B cell (primary cell): ENCODE measurements at regions not wholly inside any gene's neighbourhood (a gene's known extent, or its start where the extent isn't known, plus 50 kb on each side); places are given as distances from the start of the nearest gene placed in this dataset.

Source experiments
- ATAC-seq: fragments of 200-7000 bp; cut with Tn5 transposase; one replicate; pipeline ENCODE4 v1.10.0; 2021; ENCODE audit warnings: low read depth, mild to moderate bottlenecking, moderate number of reproducible peaks, moderate library complexity
- CTCF ChIA-PET: fragments of 350-600 bp; sonication (Branson Sonifier 250); formaldehyde crosslinking; loops from one replicate; lab custom pipeline; 2021; ENCODE audit warnings: antibody characterized with exemption, inconsistent platforms; lab: Charles Lee
- POLR2A ChIA-PET: fragments of 350-600 bp; sonication (Branson Sonifier 250); formaldehyde crosslinking; loops from one replicate; lab custom pipeline; 2021; ENCODE audit warnings: antibody characterized with exemption; lab: Charles Lee
- DNase-seq: peaks from one replicate; pipeline ENCODE4 v3.0.0; 2013
- H2AFZ ChIP-seq: 2 replicates; pipeline ENCODE4 v1.6.1; 2012; ENCODE audit warnings: mild to moderate bottlenecking, low read depth, low read length; ENCODE audit not compliant: insufficient read depth, poor library complexity, severe bottlenecking
- H3K27ac ChIP-seq, 2 donors: 1 replicate in 1 of 2; 2 replicates in 1 of 2; pipeline ENCODE4 v1.5.1; 2012 to 2013; ENCODE audit warnings: low read length in 2 of 2, mild to moderate bottlenecking in 2 of 2, moderate library complexity in 1 of 2
- H3K27me3 ChIP-seq, 4 experiments: fragments of 200-600 bp in 1 of 4; sonication (generic) in 1 of 4; replicated peaks in 1 of 4; 1 replicate in 2 of 4; 2 replicates in 2 of 4; pipeline versions ENCODE4 v1.6.1 to v1.7.0; 2013 to 2016; ENCODE audit warnings: low read length in 3 of 4, mild to moderate bottlenecking in 2 of 4, mixed read lengths in 1 of 4, moderate library complexity in 1 of 4; ENCODE audit not compliant: insufficient read depth in 4 of 4, control insufficient read depth in 3 of 4; ENCODE audit errors: control extremely low read depth in 1 of 4
- H3K36me3 ChIP-seq, 2 experiments: replicated peaks in 1 of 2; 1 replicate in 1 of 2; 2 replicates in 1 of 2; pipeline versions ENCODE4 v1.6.1 to v1.7.1; 2013; ENCODE audit warnings: low read length in 1 of 2; ENCODE audit not compliant: insufficient read depth in 2 of 2, control insufficient read depth in 1 of 2; ENCODE audit errors: control extremely low read depth in 1 of 2, extremely low read depth in 1 of 2
- H3K4me1 ChIP-seq, 2 donors: fragments of 200-600 bp in 1 of 2; sonication (generic) in 1 of 2; 1 replicate in 1 of 2; 2 replicates in 1 of 2; pipeline versions ENCODE4 v1.5.1 to v1.6.1; 2013 to 2017; ENCODE audit warnings: low read length in 2 of 2; ENCODE audit not compliant: control insufficient read depth in 2 of 2, insufficient read depth in 2 of 2
- H3K4me2 ChIP-seq: replicated peaks from 2 replicates; pipeline ENCODE3; 2012; ENCODE audit warnings: mild to moderate bottlenecking, low read depth, low read length; ENCODE audit not compliant: poor library complexity, severe bottlenecking
- H3K4me3 ChIP-seq, 5 experiments: fragments of 200-600 bp in 1 of 5; sonication (generic) in 1 of 5; 1 replicate in 3 of 5; 2 replicates in 2 of 5; pipeline versions ENCODE4 v1.5.1 to v1.7.0; 2011 to 2016; ENCODE audit warnings: low read length in 4 of 5, mild to moderate bottlenecking in 4 of 5, low read depth in 2 of 5, control low read depth in 1 of 5, moderate library complexity in 1 of 5; ENCODE audit not compliant: insufficient read depth in 1 of 5; ENCODE audit errors: control extremely low read depth in 1 of 5, extremely low read depth in 1 of 5
- H3K79me2 ChIP-seq: fragments of 200-600 bp; sonication (generic); one replicate; pipeline ENCODE4 v1.6.0; 2016; ENCODE audit warnings: low read length; ENCODE audit not compliant: control insufficient read depth, insufficient read depth
- H3K9ac ChIP-seq: fragments of 200-600 bp; sonication (generic); 2 replicates; pipeline ENCODE4 v1.6.1; 2017; ENCODE audit warnings: mild to moderate bottlenecking, low read length, moderate library complexity
- H3K9me3 ChIP-seq, 3 donors: one replicate each; pipeline versions ENCODE4 v1.6.1 to v1.7.1; 2013; ENCODE audit warnings: low read length in 2 of 3; ENCODE audit not compliant: control insufficient read depth in 2 of 3, insufficient read depth in 1 of 3; ENCODE audit errors: control extremely low read depth in 1 of 3
- H4K20me1 ChIP-seq: 2 replicates; pipeline ENCODE4 v1.6.0; 2012; ENCODE audit warnings: mild to moderate bottlenecking, low read length; ENCODE audit not compliant: insufficient read depth, control insufficient read depth, poor library complexity, severe bottlenecking
- H3K27ac Mint-ChIP-seq: one replicate; pipeline ENCODE4 v1.8.0; 2021; ENCODE audit warnings: mixed read lengths
- H3K27me3 Mint-ChIP-seq: one replicate; pipeline ENCODE4 v1.8.0; 2021; ENCODE audit warnings: mixed read lengths
- H3K4me1 Mint-ChIP-seq: one replicate; pipeline ENCODE4 v1.8.0; 2021; ENCODE audit warnings: mixed read lengths
- H3K4me3 Mint-ChIP-seq: one replicate; pipeline ENCODE4 v1.8.0; 2021; ENCODE audit warnings: mixed read lengths
- H3K9me3 Mint-ChIP-seq: one replicate; pipeline ENCODE4 v1.8.0; 2022; ENCODE audit warnings: mixed read lengths; ENCODE audit not compliant: insufficient read depth
- CTCF ChIP-seq: fragments of 200-600 bp; IDR thresholded peaks from one replicate; pipeline ENCODE4 v1.8.0; 2022; ENCODE audit warnings: antibody characterized with exemption, mild to moderate bottlenecking
- EZH2 ChIP-seq: IDR thresholded peaks from 2 replicates; pipeline ENCODE4 v1.6.1; 2012; ENCODE audit warnings: borderline replicate concordance, low read depth, mild to moderate bottlenecking, moderate library complexity, low read length; ENCODE audit not compliant: insufficient read depth, poor library complexity, severe bottlenecking
- WGBS: methylation state at CpG from one replicate; pipeline ENCODE4 v1.1.5; 2013; ENCODE audit warnings: missing lambda C conversion rate; ENCODE audit not compliant: insufficient coverage; 5-methylcytosine and 5-hydroxymethylcytosine counted together
- intact Hi-C: fragments of 100-400 bp; cut with micrococcal nuclease; formaldehyde crosslinking; loops from one replicate; pipeline ENCODE4 v1.10.0; 2022

GRCh38 chr2:150625303-150625702 lies 137.8 kb upstream of the RND3 start:
- Histone ChIP-seq H3K27me3 (no peaks in the 10 kb centered on the region), H3K4me1 (no peaks in the 10 kb centered on the region), H2AFZ (no peak overlapping the region), H3K4me3 (no peak overlapping the region), H3K36me3 (no peaks in the 10 kb centered on the region), H3K79me2 (no peaks in the 10 kb centered on the region), H4K20me1 (no peaks in the 10 kb centered on the region), H3K27ac (no peak overlapping the region), H3K4me2 (no peak overlapping the region), H3K9me3 (peaks cover 0 to 4% (median 0%) of the 10 kb centered on the region in 3 donors), H3K9ac (no peak overlapping the region)
- no peaks in the 10 kb centered on the region for H3K9me3 Mint-ChIP-seq
- intact Hi-C loops = no loop called here
- TF ChIP-seq EZH2 (no peak), CTCF (no peak)
- ATAC-seq (no peak), DNase-seq (no peak)
- H3K27ac Mint-ChIP-seq = no peak overlapping the region
- CTCF ChIA-PET = no interaction called here
- no peak overlapping the region for H3K4me3 Mint-ChIP-seq
- POLR2A ChIA-PET = no interaction called here
- no peaks in the 10 kb centered on the region for H3K27me3 Mint-ChIP-seq
- no peaks in the 10 kb centered on the region for H3K4me1 Mint-ChIP-seq

DNA sequence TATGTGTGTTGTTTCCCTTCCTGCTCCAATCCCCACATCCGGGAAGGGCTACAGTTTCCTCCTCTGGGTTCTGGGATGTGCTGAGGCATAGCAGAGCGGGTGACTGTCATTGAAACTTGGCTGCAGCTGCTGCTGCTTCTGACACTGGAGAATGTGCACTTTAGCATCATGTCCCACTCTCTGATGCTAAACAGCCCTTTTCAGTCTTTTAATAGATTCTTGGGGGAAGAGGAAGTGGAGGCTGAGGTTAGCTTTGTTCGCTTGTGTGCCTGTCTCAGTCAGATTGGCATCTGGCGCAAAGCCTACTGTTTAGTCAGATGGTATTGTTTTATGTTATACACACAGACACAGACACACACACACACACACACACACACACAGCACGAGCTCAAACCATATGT lies 136.5 kb upstream of the RND3 start:
- H3K4me3 Mint-ChIP-seq = no peak overlapping the region
- no peak overlapping the region for H3K27ac ChIP-seq
- no peaks in the 10 kb centered on the region for H4K20me1 ChIP-seq
- H3K9ac ChIP-seq = no peak overlapping the region
- ChIA-PET POLR2A (no interaction called here), CTCF (no interaction called here)
- no peaks in the 10 kb centered on the region for H3K79me2 ChIP-seq
- intact Hi-C loops = no loop called here
- no peak overlapping the region for H2AFZ ChIP-seq
- TF ChIP-seq CTCF (no peak), EZH2 (no peak)
- WGBS = no CpG with 5 or more reads among the region's 5 CpGs
- no peaks in the 10 kb centered on the region for H3K36me3 ChIP-seq
- no peaks in the 10 kb centered on the region for H3K9me3 Mint-ChIP-seq
- H3K4me2 ChIP-seq = no peak overlapping the region
- H3K4me3 ChIP-seq = no peak overlapping the region
- no peaks in the 10 kb centered on the region for H3K27me3 ChIP-seq
- ATAC-seq = no peak
- no peak for DNase-seq
- peaks cover 0 to 4% (median 0%) of the 10 kb centered on the region in 3 donors for H3K9me3 ChIP-seq
- H3K4me1 ChIP-seq = no peaks in the 10 kb centered on the region
- no peak overlapping the region for H3K27ac Mint-ChIP-seq
- no peaks in the 10 kb centered on the region for H3K4me1 Mint-ChIP-seq
- H3K27me3 Mint-ChIP-seq = no peaks in the 10 kb centered on the region
